ENCODE measurements at regions not wholly inside any gene's neighbourhood (a gene's known extent, or its start where the extent isn't known, plus 50 kb on each side); places are given as distances from the start of the nearest gene placed in this dataset.

DNA sequence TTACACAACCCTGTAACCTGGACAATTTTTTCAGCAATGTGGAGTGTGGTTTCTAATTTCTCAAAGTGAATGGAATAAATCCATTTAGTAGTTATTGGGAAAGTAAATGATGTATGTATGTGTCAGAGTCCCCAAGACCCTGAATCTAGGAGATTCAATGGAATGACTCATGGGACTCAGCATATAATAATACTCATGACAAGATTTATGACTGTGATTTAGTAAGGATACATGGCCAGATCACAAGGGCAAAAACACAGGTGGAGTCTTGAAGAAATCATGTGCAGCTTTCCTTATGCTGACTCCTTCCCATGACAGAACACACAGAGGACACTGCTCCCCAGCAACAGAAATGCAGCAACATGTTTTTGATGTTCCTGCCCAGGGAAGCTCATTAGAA lies 1877.7 kb upstream of the LRRTM1 start:
- no peak for TF ChIP-seq EZH2 (IDR thresholded peaks at IDR 0.05; ENCODE audit: borderline replicate concordance, low read depth, low read length)
- TF ChIP-seq, protein P1, sequence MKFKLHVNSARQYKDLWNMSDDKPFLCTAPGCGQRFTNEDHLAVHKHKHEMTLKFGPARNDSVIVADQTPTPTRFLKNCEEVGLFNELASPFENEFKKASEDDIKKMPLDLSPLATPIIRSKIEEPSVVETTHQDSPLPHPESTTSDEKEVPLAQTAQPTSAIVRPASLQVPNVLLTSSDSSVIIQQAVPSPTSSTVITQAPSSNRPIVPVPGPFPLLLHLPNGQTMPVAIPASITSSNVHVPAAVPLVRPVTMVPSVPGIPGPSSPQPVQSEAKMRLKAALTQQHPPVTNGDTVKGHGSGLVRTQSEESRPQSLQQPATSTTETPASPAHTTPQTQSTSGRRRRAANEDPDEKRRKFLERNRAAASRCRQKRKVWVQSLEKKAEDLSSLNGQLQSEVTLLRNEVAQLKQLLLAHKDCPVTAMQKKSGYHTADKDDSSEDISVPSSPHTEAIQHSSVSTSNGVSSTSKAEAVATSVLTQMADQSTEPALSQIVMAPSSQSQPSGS (CRISPR knock-in tag; IDR thresholded peaks at IDR 0.05): no peak
- no peak for TF ChIP-seq MAZ (CRISPR knock-in tag; conservative IDR thresholded peaks at IDR 0.05 in 1 of 2, IDR thresholded peaks at IDR 0.05 in 1 of 2)
- no peak for TF ChIP-seq LCOR (CRISPR knock-in tag; IDR thresholded peaks at IDR 0.05)
- TF ChIP-seq, protein P2, sequence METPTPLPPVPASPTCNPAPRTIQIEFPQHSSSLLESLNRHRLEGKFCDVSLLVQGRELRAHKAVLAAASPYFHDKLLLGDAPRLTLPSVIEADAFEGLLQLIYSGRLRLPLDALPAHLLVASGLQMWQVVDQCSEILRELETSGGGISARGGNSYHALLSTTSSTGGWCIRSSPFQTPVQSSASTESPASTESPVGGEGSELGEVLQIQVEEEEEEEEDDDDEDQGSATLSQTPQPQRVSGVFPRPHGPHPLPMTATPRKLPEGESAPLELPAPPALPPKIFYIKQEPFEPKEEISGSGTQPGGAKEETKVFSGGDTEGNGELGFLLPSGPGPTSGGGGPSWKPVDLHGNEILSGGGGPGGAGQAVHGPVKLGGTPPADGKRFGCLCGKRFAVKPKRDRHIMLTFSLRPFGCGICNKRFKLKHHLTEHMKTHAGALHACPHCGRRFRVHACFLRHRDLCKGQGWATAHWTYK (CRISPR knock-in tag; IDR thresholded peaks at IDR 0.05): no peak
- TF ChIP-seq ARNT (IDR thresholded peaks at IDR 0.05): no peak
- no peak for TF ChIP-seq ZNF445 (CRISPR knock-in tag; IDR thresholded peaks at IDR 0.05; ENCODE audit: low read depth)
- no peak for TF ChIP-seq ZNF175 (CRISPR knock-in tag; IDR thresholded peaks at IDR 0.05; ENCODE audit: low read depth)
- TF ChIP-seq, protein P3, sequence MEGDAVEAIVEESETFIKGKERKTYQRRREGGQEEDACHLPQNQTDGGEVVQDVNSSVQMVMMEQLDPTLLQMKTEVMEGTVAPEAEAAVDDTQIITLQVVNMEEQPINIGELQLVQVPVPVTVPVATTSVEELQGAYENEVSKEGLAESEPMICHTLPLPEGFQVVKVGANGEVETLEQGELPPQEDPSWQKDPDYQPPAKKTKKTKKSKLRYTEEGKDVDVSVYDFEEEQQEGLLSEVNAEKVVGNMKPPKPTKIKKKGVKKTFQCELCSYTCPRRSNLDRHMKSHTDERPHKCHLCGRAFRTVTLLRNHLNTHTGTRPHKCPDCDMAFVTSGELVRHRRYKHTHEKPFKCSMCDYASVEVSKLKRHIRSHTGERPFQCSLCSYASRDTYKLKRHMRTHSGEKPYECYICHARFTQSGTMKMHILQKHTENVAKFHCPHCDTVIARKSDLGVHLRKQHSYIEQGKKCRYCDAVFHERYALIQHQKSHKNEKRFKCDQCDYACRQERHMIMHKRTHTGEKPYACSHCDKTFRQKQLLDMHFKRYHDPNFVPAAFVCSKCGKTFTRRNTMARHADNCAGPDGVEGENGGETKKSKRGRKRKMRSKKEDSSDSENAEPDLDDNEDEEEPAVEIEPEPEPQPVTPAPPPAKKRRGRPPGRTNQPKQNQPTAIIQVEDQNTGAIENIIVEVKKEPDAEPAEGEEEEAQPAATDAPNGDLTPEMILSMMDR (IDR thresholded peaks at IDR 0.05 in 2 of 3, conservative IDR thresholded peaks at IDR 0.05 in 1 of 3; ENCODE audit: insufficient read depth in 2 of 3, low read depth in 1 of 3, low read length in 3 of 3): no peak
- TF ChIP-seq, protein P4, sequence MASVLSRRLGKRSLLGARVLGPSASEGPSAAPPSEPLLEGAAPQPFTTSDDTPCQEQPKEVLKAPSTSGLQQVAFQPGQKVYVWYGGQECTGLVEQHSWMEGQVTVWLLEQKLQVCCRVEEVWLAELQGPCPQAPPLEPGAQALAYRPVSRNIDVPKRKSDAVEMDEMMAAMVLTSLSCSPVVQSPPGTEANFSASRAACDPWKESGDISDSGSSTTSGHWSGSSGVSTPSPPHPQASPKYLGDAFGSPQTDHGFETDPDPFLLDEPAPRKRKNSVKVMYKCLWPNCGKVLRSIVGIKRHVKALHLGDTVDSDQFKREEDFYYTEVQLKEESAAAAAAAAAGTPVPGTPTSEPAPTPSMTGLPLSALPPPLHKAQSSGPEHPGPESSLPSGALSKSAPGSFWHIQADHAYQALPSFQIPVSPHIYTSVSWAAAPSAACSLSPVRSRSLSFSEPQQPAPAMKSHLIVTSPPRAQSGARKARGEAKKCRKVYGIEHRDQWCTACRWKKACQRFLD (CRISPR knock-in tag; IDR thresholded peaks at IDR 0.05): no peak
- TF ChIP-seq, protein P5, sequence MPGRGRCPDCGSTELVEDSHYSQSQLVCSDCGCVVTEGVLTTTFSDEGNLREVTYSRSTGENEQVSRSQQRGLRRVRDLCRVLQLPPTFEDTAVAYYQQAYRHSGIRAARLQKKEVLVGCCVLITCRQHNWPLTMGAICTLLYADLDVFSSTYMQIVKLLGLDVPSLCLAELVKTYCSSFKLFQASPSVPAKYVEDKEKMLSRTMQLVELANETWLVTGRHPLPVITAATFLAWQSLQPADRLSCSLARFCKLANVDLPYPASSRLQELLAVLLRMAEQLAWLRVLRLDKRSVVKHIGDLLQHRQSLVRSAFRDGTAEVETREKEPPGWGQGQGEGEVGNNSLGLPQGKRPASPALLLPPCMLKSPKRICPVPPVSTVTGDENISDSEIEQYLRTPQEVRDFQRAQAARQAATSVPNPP (IDR thresholded peaks at IDR 0.05; ENCODE audit: borderline replicate concordance, insufficient read depth, insufficient read length): no peak
- TF ChIP-seq ARID1B (IDR thresholded peaks at IDR 0.05): no peak
- TF ChIP-seq POLR2A (conservative IDR thresholded peaks at IDR 0.05): no peak
